CD4-positive, alpha-beta T cell treated with Interleukin-10 for 1 hour (primary cell): ENCODE measurements at regions not wholly inside any gene's neighbourhood (a gene's known extent, or its start where the extent isn't known, plus 50 kb on each side); places are given as distances from the start of the nearest gene placed in this dataset.
"Not testable (repeated sequence)": the region's sequence is repeated elsewhere in the genome, so short reads cannot be mapped to it uniquely, and the experiment has no call there.

ENCODE experiments used
- DNase-seq: peaks from one replicate; pipeline ENCODE4 v3.0.0-alpha.2; 2020

DNA sequence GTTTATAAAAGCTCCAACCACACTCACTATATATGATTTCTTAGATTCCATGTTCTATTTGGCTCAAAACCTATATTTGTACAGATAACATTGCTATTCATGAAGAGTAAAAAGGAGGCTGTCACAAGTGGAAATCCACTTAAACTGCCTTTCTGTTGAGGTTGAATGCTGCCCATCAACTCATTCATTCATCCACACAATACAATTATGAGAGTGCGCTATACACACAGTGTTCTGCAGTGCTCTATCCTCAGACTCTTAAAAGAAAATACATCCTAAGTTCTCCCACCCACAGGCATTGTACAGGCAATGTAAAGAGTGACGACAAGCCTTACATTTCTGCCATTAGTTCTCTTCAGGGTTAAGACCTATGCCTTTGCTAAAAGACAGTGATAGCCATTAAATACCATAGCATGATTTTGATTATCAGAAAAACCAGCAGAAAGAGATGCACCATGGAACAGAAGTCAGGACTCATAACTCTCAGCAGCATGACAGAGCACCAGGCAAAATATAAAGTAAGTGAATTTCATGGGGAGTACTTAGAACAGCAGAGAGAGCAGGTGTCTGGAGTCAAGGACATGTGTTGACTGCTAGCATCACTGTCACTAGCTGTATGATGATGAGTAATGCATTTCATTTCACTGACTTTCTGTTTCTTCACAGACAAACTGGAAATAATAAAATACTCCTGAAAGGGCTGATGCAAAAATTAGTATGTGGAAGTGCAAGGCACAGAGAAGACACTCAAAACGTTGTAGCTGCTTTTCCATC is 218.0 kb downstream of the RBM26 start:
- no peak for DNase-seq

DNA sequence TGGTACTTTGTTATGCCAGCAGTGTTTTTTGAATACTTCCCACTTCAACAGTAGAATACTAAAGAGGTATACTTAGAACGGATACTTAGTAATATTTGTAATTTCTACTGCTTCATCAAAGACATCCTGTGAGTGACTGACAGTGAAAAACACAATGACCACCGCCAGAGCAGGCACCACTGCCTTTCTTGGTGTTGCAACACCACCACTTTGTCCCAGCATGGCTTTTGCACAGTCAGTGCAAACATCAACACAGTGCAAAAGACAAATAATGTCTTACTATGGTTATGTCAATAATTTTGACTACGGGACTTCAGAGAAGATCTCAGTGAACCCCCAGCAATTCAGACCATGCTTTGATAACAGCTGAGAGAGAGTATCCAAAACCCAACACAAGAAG is 220.5 kb downstream of the RBM26 start:
- DNase-seq: no peak

DNA sequence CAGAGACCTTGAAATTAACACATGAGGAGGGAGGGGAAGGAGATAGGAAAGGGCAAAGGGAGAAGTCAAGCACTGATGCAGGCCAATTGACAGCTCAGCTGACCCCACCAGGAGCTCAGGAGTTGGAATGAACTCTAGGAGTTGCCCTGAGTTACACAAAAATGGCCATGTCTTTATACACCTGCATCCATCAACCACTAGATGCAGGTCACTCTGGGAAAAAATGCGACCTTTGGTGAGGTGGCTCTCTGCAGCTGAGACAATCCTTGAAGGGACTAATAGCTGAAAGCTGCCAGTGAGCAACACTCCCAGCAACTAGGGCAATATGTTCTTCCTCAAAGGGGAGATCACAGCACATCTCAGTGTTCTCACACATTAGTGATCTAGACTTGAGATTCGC is 222.8 kb downstream of the RBM26 start:
- DNase-seq: no peak

GRCh38 chr13:79173691-79174090 is 232.4 kb downstream of the RBM26 start:
- not testable (repeated sequence) for DNase-seq

GRCh38 chr13:79172924-79173323 is 233.1 kb downstream of the RBM26 start:
- DNase-seq: not testable (repeated sequence)

GRCh38 chr13:79171141-79172061 is 234.7 kb downstream of the RBM26 start:
- no peak for DNase-seq

- no peak for DNase-seq
Measured at GRCh38 chr13:79160818-79161217, 245.2 kb downstream of the RBM26 start.

DNA sequence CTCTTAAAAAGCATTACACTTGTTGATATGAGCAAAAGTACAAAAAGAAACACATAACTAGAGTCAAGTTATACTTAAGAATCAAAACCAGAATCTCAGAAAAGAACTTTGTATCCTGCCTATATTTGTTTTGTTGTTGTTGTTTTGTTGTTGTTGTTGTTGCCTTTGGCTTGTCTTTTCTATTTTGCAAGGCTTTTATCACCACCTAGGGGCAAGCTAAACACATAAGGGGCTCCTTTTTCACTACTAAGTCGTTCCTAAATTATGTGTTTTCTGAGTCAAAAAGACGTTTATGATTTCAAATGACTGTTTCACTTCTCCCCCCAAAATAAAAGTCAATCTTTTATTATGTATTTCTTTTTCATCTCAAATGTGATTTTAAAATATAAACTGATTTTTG is 250.2 kb downstream of the RBM26 start:
- DNase-seq: no peak

DNA sequence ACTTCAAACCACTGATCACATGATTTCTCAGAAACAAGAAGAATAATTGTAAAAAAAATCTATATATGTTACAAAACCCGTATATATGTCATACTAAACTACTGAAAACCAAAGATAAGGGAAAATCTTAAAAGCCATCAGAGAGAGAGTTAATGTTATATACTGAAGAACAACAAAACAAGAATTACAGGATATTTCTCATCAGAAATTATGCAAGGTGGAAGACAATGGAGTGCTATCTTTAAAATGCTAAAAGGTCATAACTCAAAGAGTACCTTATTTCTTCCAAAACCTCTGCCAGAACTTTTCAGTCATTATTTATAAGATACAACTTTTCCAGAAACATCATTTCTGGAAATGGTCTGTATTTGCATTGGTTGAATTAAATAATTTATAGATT is 256.8 kb downstream of the RBM26 start:
- no peak for DNase-seq

- DNase-seq: no peak
Measured at GRCh38 chr13:79141082-79141481, 265.0 kb downstream of the RBM26 start.

- no peak for DNase-seq
Measured at GRCh38 chr13:79128158-79128557, 277.9 kb downstream of the RBM26 start.

DNA sequence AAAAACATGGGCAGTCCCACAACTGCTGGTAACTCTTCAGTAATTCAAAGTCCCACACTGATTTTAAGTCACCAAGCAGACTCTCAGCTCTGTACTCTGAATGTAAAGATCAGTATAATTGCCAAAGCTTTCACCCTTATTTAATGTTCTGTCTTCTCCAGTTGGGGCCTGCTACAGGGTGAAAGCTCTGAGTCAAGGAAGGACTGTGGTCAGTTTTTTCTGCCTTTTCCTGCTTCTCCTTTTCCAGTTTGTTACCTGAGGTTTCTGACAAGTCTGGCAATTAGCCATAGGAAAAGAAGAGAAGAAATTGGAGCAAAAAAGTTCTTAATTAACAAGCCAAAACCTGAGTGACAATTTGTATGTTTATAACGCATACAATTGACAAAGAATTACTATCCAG is 279.3 kb downstream of the RBM26 start:
- no peak for DNase-seq

DNA sequence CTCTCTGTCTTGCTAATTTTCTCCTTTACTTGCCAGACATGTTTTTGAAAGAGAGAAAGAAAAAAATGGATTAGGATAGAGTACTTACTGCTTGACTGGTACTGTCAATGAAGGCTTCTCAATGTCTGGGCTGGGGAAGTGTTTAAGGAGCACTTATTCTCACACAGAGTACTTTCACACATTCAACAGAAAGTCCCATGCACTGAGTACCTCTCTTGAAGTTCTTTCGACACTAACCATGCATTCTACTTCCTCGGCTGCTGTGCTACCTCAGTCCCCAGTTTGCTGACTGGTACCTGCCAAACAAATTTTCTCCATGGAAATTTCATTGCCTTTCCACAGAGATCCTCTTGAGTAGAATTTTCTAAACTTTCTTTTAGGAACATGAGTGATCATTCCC is 281.9 kb downstream of the RBM26 start:
- DNase-seq: no peak

GRCh38 chr13:79121286-79121685 is 284.8 kb downstream of the RBM26 start:
- no peak for DNase-seq

DNA sequence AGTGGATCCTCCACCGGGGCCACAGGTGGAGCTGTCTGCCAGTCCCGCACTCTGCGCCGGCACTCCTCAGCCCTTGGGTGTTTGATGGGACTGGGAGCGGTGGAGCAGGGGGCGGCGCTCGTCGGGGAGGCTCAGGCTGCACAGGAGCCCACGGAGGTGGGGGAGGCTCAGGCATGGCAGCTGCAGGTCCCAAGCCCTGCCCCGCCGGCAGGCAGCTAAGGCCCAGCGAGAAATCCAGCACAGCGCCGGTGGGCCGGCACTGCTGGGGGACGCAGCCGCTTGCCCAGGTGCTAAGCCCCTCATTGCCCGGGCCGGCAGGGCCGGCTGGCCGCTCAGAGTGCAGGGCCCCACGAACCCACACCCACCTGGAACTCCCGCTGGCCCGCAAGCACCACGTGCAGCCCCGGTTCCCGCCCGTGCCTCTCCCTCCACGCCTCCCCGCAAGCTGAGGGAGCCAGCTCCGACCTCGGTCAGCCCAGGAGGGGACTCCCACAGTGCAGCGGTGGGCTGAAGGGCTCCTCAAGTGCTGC is 286.4 kb downstream of the RBM26 start:
- no peak for DNase-seq

- no peak for DNase-seq
Measured at GRCh38 chr13:79112016-79112415, 294.0 kb downstream of the RBM26 start.

DNA sequence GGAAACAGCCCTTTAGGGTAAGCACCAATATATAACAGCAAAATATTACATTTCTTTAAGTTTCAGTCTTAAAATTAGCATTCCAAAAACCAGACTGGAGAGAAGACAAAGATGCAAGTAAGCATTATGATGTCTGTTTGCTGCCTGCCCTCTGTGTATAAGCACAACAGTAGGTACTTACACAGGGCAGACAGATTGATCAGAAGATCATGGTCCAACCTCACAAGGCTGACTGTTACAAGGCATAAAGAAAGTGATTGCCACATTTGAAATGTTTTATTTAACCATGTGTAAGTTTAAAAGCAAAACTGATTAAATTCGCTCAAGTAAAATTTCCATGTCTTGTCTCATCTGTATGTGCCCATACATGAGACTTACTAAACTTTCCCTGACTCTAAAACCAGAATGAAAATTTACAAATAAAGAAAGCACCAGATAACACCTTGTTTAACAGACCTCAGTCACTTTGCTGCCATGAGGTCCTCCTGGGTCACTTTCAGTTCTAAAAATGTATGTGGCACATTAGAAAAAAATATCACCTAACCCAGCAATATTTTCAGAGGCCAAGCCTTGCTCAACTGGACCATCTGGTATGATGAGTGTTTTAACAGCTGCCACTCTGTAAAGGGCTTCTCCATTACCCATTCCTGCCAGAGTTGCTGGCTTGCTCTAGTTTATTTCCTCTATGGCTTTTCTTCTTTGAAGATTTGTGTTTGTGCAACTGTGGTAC is 297.0 kb downstream of the RBM26 start:
- no peak for DNase-seq

GRCh38 chr13:79098596-79098995 is 307.5 kb downstream of the RBM26 start:
- DNase-seq: no peak

- DNase-seq: no peak
Measured at GRCh38 chr13:79097201-79097600, 308.9 kb downstream of the RBM26 start.

DNA sequence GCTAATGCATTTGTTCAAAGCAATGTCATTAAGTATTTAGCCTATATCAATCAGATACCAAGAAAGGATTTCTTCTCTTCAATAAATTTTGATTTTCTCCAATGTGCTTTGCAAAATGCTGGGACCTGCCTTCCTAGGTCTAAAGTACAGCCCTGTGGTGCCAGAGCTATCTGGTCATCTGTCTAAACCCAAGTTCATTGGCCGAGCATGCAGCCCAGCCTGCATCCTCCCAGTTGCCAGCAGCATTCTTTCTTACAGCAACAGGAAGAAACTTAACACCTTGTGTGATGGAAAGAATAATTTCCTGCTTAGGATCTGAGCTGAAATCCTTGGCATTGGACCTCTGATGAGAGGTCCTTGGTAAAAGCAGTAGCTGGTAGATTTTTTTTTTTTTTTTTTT is 310.0 kb downstream of the RBM26 start:
- no peak for DNase-seq

- DNase-seq: no peak
Measured at GRCh38 chr13:79090552-79091124, 315.4 kb downstream of the RBM26 start.

GRCh38 chr13:79084802-79085424 is 321.1 kb downstream of the RBM26 start:
- DNase-seq: no peak
